Fibroblast of villous mesenchyme (primary cell): ENCODE measurements at regions not wholly inside any gene's neighbourhood (a gene's known extent, or its start where the extent isn't known, plus 50 kb on each side); places are given as distances from the start of the nearest gene placed in this dataset.

ENCODE experiments used
- DNase-seq: peaks from one replicate; pipeline ENCODE4 v3.0.0-alpha.2; 2010; ENCODE audit warnings: low read depth
- H3K4me3 ChIP-seq: 2 replicates; pipeline ENCODE4 v1.5.1; 2011; ENCODE audit warnings: low read depth, mild to moderate bottlenecking, low read length
- CTCF ChIP-seq: IDR thresholded peaks from 2 replicates; pipeline ENCODE4 v1.5.1; 2012; ENCODE audit warnings: low read depth, mild to moderate bottlenecking, low read length; ENCODE audit not compliant: insufficient read depth

GRCh38 chr7:131124867-131125266 lies 202.8 kb upstream of the MKLN1 start:
- DNase-seq = no peak
- no peak overlapping the region for H3K4me3 ChIP-seq
- no peak for TF ChIP-seq CTCF

GRCh38 chr7:131130324-131130723 lies 197.4 kb upstream of the MKLN1 start:
- no peak for TF ChIP-seq CTCF
- no peak overlapping the region for H3K4me3 ChIP-seq
- DNase-seq = no peak

GRCh38 chr7:131131012-131131745 lies 196.5 kb upstream of the MKLN1 start:
- H3K4me3 ChIP-seq = no peak overlapping the region
- no peak for DNase-seq
- TF ChIP-seq CTCF = no peak

GRCh38 chr7:131131746-131132431 lies 195.8 kb upstream of the MKLN1 start:
- DNase-seq = peak; percentile 47
- TF ChIP-seq CTCF = no peak

GRCh38 chr7:131139462-131139861 lies 188.2 kb upstream of the MKLN1 start:
- no peak overlapping the region for H3K4me3 ChIP-seq
- TF ChIP-seq CTCF = no peak
- DNase-seq = no peak

More at GRCh38 chr7:131131746-131132431, 195.8 kb upstream of the MKLN1 start:
- H3K4me3 ChIP-seq = no peak overlapping the region

- no peak for DNase-seq
- H3K4me3 ChIP-seq = no peak overlapping the region
- TF ChIP-seq CTCF = no peak
These were observed 186.2 kb upstream of the MKLN1 start for GRCh38 chr7:131141443-131141967.

- DNase-seq = no peak
- TF ChIP-seq CTCF = no peak
- H3K4me3 ChIP-seq = no peak overlapping the region
These were observed 183.8 kb upstream of the MKLN1 start for GRCh38 chr7:131143869-131144268.
